NCI-H187 treated with DMSO at 0.1 percent for 48 hours (cell line): ENCODE measurements at regions not wholly inside any gene's neighbourhood (a gene's known extent, or its start where the extent isn't known, plus 50 kb on each side); places are given as distances from the start of the nearest gene placed in this dataset.
"Not testable (repeated sequence)": the region's sequence is repeated elsewhere in the genome, so short reads cannot be mapped to it uniquely, and the experiment has no call there.

Experiments
- DNase-seq: peaks from one replicate; lab custom pipeline; 2025; lab: John Stamatoyannopoulos, UW

DNA sequence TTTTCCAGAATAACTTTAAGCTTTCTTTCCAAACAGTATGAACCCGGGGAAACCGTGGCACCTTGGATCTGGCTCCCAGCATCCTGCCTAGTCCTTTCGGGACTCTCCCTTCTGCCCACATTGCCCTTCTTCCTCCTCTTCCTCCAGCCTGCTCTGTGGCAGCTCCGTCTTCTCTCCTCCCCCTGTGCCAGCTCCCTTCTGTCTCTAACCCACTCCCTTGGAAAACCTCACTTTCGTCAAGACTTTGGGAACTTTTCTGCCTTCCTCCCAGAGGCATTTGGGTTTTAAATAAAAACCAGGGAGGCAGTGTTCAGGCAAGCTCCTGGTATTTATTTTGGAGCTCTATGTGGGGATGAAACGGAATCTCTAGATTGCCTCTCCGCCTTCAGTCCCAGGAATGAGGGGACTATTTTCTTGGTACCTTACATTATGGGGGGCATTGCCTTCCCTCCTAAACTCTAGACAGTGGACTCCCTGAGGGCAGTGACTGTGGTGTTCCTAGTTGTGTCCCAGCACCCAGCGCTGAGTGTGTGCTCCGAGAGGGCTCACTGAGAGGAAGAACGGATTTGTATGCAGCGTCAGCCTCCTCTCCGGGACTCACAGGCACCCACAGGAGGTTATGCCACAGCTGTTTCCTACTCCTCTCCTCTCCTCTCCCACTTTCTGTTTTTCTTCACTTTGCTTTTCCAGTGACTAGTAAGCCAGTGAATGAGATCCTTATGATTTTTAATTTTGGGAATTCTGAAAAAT, 105.4 kb upstream of the MRPS22 start:
- DNase-seq: no peak

DNA sequence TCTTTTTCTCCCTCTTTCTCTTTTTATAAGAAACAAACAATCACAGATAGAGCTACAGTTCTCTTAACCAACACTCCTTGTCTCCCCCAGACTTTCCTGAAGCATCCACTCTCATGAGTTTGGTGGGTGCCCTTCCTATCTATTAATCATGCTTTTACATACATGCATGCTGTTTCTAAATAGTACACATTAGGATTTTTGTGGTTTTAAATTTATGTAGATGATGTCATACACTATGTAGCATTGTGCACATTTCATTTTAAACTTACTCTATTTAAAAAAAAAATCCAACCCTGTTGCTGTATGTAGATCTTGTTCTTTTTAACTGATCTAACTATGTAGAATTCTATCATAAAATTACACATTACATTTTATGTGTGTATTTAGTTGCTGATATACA, 104.3 kb upstream of the MRPS22 start:
- no peak for DNase-seq

DNA sequence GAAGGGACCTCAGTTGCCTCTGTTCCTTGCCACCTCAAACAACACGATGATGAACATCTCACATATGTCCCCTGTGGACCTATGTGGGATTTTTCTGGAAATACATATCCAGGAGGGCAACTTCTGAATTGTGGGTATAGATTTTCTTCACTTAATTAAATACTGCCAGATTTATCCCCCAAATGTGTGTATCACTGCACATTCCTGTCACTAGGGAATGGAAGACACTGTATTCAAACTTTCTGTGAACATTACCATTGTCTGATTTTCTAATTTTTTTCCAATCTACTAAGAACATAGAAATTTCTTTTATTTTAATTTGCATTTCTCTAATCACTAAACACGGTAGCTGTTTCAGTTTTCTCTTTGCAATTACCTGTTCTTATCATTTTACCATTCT, 102.0 kb upstream of the MRPS22 start:
- DNase-seq: no peak

DNA sequence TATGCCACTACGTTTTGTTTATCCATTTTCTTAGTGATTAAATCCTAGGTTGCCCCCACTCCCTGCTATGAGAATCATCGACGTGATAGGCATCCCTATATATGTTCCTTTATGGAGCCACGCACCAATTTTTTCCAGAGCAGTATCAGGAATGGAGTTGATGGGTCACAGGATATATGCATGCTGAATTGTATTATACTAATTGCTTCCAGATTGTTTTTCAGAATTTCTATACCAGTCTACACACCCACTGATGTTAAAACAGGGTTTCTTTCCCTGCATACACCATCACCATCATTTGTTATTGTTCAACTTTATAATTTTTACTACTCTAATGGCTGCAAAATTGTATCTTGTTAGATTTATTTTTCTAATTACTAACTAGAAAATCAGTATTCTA, 100.1 kb upstream of the MRPS22 start:
- no peak for DNase-seq

DNA sequence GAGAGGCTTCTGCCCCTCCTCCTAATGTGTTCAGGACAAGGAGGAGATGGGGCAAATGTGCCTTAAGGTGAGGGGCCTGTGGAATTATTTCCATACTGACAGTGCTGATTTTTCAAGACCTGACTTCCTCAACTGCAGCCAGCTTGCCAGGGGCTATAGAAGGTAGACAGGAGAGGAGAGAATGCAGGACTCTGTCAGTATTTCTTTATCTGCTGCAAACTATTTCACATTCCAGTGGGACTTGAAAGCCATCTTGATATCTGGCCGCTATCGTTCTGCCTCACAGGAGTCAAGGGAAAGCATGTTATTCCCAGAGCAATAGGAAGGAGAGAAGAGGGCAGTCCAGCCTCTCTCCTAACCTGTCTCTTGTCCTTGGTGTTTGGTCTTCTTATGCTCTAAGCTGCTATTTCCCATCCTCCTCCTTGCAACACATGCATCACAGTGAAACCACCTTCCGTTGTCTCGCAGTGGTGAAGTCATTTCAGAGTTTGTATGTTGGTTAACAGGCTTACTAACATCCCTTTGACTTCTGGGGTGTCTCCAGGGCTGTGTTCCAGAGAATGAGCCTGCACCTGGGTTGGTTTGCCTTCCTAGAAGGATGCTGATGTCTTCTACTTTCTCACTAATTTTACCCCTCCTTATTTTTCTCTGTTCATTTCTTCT, 95.1 kb upstream of the MRPS22 start:
- DNase-seq: no peak

DNA sequence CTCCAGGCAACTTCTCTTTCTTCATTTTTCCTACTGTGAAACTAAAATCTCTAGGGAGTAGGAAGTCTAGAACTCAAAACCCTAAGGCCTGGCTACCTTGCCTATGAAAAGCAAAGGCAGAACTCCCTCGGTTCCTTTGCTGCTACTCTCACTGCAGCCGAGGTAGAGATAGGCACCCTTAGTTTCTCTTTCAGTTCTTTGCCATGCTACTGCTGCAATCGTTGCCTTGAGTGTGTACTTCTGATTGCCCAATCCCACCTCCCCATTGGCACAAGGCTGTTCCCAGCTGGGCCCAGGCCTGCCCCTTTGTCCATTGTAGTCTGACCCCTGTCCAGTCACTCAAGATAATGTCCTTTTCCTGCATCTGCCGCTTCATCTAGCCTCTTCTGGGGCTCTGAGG, 92.3 kb upstream of the MRPS22 start:
- no peak for DNase-seq

DNA sequence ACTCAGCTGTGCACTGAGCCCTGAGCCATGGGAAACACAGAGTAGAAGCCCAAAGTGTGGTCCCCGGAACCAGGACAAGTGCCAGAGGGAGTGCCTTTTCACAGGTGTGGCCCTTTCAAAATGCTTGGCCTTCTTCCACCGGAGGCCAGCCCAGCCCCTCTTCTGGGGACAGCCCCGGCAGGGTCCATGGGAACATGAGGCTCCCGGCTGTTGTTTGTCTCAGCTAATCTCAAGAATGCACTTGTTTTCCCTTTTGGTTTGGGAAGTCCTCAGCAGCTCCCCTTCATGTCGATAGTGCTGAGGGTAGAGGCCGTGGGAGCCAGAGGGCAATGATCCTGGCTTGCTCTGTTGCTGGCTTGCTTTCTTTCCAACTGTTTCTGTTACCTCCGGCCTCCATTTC, 91.1 kb upstream of the MRPS22 start:
- DNase-seq: no peak

DNA sequence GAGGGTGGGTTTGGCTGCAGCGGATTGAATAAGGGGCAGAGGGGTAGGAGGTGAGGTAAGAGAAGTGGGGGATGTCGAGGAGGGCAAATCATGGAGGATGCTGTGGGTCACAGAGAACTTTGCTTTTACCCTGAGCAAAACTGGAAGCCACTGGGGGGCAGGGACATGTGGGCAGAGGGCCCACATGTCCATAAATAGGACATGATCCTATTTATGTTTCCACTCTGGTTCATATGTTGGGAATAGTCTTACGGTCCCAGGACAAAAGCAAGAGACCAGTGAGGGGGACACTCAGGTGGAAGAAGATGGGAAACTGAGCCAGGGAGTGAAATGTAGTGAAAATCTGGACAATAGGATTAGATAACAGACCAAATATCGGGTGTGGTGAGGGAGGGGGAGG, 85.5 kb upstream of the MRPS22 start:
- DNase-seq: no peak

DNA sequence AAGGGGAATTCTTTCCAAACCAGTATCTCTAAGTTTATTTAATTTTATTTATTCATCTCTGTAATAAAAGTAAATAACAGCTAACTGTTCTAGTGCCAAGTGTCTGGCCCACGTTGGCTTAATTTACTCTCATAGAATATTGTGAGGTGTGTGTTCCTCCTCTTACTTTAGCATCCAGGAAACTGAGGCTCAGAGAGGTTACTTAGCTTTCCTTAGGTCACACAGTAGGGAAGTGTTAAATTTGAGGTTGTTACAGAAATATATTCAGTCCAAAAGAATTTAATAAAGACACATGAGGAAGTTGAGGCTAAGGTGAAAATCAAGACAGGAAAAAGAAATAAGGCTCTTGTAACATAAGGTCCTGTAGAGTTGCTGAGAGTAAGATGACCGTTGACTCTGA, 84.4 kb upstream of the MRPS22 start:
- no peak for DNase-seq

DNA sequence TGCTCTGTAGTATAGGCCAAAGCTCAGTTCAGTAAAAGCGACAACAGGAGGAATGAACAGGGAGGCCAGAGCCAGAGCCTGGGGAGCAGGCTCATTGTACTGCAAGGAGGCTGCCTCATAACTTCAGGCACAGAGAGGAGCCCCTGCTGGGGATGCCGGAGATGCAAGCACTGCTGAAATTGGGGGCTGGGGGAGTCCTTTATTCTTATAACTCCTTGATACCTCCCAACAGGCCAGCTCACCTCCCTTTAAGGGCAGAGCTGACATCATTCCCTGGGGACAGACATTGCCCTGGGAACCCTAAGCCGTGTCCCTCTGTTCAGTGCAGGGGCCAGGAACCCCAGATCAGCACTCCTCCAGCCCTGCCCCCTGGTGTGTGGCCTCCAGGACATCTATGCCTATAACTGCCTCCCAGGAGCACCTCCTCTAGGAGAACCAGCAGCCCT, 83.8 kb upstream of the MRPS22 start:
- DNase-seq: no peak

DNA sequence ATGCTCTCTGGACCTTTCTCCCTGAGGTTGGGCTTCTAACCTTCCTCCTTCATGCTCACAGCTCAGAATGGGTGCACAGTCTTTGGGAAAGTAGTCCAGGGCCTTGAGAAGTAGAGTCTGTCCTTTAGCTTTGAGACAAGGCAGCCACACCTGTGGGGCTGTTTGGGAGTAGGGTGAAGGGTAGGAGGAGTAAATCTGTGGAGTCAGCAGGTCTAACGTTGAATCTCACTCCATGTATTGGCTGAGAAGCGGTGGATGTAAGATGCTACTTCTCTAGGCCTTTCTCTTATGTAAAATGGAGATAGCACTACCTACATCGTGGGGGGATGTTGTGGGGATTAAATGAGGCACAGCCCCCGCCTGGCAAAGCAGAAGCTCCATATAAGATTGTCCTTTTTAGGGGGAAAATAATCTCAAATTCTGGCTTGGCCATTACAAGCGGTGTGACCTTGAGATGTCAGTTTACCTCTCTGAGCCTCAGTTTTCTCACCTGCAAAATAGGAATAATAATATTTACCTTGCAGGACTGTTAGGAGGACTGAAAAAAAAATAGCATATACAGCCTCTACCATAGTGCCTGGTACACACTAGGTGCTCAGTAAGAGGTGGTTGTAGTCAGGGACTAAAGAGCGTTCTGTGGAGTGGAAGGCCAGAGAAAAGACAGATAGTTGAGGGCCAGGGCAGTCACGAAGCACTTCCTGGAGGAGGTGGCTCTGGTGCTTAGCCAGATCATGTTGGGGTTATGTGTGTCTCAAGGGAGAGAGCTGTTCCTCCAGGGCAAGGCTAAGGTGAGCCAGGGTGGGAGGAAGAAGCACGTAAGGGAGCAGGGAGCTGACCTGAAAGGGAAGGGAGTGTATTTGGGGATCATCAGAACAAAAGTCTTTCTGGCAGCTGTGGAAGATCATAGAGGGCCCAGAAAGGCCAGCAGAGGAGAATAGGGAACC, 82.8 kb upstream of the MRPS22 start:
- DNase-seq: no peak

DNA sequence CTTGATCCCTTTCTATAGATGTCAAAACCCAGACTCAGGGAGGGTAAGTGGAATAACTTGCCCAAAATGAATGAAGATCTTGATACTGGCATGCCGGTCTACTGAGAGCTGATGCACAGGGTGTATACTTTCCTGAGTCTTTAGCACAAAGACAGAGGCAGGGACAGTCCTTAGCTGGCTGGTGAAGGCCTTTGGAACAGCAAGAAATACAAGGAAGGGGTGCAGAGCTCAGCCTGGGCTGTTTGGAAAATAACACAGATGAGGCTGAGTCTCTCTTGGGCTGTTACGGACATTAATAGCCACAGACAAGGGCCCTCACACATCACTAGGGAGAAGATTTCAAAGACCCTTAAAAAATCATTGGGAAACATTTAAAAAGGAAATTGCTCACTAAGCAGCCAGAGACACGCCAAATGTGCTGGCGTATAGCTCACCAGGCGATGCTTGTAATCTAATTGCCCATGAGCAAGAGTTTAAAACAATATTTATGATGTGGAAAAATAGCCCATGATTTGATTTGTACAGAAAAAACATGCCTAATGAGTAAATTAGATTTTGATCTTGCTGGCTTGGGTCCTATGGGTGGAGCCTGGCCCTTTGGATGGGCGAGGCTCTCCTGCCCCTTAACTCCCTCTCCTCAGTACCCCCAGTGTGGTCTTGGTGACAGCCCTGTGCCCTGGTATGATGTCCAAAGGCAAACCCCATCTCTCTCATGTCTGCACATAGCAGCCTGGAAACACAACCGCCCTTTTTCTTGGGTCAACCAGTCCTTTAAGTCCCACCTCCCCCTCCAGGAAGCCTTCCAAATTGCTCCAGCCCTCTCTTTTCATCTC, 81.8 kb upstream of the MRPS22 start:
- DNase-seq: no peak

DNA sequence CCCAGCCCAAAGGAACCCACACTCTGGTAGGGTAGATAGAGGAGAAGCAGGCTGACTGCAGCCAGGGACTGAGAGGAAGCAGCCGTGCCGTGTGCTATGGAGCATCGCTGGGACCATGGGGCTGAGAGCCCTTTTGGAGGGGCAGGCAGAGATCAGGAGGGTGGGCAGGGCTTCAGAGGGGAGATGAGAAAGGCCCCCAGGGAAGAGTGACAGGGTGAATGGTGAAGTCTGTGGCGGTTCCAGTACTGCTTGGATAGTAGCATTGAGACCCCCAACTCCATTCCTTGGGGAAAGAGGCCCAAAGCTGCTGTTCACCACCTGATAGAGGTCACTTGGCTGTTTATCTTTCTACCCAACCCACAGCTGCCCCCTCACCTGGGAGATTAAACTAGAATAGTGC, 80.0 kb upstream of the MRPS22 start:
- no peak for DNase-seq

DNA sequence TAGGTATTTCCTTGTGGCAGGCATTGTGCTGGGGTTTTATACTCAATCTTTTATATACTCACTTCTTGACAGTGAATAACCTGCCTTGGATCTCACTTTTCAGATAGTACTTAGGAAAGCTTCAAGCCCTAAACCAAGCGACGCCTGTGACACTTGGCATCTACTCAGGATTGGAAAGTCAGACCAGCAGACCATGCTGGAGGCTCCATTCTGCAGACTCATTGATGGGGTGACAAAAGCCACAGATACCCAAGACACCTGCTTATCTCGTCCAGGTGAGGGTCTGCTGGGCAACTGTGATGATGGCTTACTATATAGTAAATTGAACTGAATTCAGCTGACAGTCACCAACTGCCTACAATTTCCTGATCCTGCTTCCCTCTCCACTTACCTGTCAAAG, 79.4 kb upstream of the MRPS22 start:
- DNase-seq: no peak

DNA sequence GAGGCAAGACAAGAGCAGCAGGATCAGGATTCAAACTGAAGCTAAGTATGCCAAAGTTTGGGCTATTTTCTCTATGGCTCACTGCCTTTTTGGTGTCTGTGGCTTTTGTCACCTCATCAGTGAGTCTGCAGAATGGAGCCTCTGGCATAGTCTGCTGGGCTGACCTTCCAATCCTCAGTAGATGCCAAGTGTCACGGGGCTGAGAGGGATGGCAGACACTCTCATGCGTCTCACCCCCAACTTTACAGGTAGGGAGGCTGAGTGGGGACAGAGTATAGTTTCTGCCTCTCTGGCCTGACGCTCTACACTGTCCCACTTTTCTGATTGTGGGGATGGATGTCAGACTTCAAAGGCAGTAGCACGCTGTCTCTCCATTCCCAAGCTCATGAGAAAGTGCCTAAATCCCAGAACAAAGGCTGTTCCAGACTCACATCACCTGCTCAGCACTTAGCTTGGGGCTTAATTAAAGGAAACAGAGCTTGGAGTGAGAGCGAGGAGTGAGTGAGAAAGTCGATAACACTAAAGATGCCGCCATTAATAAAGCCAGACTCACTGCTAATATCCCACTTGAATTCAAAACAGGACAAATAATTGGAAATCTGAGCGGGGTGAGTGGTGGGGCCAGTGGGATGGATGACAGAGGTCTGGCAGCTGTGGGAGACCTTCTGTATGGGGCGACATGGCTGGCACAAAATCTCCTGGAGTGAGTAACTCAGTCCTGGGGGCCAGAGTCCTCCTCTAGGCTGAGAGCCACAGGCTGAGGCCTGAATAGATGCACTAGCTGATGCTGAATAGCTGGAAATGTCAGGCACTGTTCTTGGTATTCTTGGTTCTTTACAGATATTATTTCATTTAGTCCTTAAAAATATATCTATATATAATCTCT, 78.4 kb upstream of the MRPS22 start:
- DNase-seq: no peak

DNA sequence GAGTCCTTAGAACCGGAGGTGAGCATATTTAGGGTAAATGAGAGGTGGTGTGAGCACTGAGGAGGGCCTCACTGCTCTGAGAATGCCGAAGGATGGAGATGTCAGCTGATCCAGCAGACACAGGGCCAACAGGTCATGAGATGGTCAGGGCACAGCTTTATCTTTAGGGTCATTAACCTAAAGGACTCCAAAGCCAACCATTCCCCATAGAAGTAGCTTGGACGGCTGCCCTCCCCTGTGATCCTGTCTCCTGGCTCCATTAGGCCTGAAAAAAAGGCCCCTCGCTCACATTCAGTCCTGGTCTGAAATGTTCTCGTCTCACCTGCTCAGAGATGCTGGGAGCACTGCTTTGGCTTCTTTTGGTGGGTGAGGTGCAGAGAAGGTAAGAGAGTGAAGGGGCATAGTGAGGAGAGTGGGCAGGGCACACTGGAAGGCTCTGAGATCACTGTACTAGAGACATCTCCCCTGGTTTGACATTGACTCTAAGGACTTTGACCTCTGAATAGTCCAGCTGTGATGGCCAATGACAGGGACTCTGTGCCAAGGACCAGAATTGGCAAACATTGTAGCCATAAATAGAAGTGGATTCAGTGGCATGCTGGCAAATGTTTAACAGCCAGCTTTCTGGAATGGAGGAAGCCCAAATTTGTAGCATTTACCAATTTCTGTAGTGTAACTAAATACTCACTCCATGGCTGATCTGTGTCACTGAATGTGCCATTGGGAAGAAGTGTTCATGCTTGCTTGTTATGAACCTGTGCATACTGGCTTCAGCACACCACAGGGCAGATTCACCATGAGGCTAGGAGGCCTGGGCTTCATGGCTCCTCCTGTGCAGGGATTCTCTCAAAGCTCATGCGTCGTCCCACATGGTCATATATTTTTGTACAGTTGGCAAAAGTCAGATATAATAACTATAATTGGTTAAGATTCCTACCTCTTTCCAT, 76.2 kb upstream of the MRPS22 start:
- no peak for DNase-seq

DNA sequence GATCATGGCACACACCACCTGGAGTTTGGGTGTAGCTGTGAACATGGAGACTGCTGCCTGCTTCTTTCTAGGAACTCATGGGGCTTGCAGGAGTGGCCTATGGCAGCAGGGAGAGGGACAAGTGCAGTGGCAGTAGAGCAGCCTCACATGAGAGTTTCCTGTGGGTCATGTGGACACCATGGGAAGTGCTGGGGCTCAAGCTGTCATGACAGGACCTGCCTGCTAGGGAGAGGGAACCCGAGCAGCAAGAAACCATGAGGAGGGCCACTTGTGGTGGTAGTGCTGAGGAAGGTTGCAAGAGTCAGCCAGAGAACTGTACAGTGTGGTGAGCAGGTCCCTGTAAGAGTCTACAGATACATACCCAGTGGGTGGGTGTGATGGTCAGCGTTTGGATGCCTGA, 73.8 kb upstream of the MRPS22 start:
- no peak for DNase-seq

DNA sequence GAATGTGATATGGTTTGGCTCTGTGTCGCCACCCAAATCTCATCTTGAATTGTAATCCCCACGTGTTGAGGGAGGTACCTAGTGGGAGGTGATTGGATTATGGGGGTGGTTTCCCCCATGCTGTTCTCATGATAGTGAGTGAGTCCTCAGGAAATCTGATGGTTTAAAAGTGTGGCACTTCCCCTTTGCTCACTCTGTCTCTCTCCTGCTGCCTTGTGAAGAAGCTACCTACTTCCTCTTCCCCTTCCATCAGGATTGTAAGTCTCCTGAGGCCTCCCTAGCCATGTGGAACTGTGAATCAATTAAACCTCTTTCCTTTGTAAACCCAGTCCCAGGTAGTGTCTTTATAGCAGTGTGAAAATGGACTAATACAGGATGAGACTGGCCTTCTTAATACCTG, 73.2 kb upstream of the MRPS22 start:
- not testable (repeated sequence) for DNase-seq

DNA sequence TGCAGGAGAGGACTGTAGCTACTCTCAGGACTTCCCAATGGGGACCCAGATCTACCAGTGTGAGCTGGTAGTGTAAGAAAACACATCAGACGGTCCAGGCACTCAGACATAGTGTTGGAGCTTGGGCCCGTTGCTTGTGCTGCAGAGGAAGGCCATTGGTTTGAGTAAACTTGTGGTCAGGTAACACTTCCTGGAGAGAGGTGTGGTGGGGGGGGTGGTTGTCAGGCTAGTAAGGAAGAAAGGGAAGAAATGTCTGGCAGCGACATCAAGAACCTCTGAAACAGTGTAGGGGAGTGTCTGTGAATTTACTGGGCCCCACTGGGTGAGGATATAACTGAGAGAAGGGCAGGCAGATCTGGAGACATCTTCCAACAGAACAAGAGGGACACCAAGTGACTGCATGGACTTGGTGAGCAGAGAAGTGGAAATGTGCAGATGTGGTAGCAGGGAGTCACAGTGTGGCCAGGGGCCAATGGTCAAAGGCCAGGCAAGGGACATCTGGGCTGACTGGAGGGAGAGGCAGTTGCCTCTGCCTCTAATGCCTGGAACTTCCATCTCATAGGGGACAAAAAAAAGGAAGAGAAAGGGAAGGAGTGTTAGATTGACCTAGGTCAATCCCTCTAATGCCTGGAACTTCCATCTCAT, 63.7 kb upstream of the MRPS22 start:
- DNase-seq: no peak
